HG03045 (cell line): ENCODE measurements at regions not wholly inside any gene's neighbourhood (a gene's known extent, or its start where the extent isn't known, plus 50 kb on each side); places are given as distances from the start of the nearest gene placed in this dataset.
"Not testable (repeated sequence)": the region's sequence is repeated elsewhere in the genome, so short reads cannot be mapped to it uniquely, and the experiment has no call there.

Source experiments
- ATAC-seq: cut with Tn5 transposase; IDR thresholded peaks from one replicate; pipeline ENCODE4 v1.9.1; 2021; ENCODE audit warnings: mild to moderate bottlenecking, moderate library complexity; ENCODE audit not compliant: unreplicated experiment

GRCh38 chr5:63732880-63733279 lies 229.4 kb downstream of the HTR1A start:
- ATAC-seq = not testable (repeated sequence)

- ATAC-seq = no peak
Observed at GRCh38 chr5:63727583-63727982, 234.7 kb downstream of the HTR1A start.

GRCh38 chr5:63726496-63726895 lies 235.7 kb downstream of the HTR1A start:
- ATAC-seq = no peak

- no peak for ATAC-seq
Observed at GRCh38 chr5:63719147-63719546, 243.1 kb downstream of the HTR1A start.

- no peak for ATAC-seq
Observed at GRCh38 chr5:63700241-63700640, 262.0 kb downstream of the HTR1A start.

- no peak for ATAC-seq
Observed at GRCh38 chr5:63697811-63698210, 264.4 kb downstream of the HTR1A start.

GRCh38 chr5:63690546-63690945 lies 271.7 kb downstream of the HTR1A start:
- no peak for ATAC-seq

- ATAC-seq = no peak
Observed at GRCh38 chr5:63687854-63688516, 274.3 kb downstream of the HTR1A start.

GRCh38 chr5:63686938-63687337 lies 275.3 kb downstream of the HTR1A start:
- ATAC-seq = no peak

GRCh38 chr5:63686181-63686580 lies 276.1 kb downstream of the HTR1A start:
- no peak for ATAC-seq

GRCh38 chr5:63685454-63685853 lies 276.8 kb downstream of the HTR1A start:
- ATAC-seq = no peak

- no peak for ATAC-seq
Observed at GRCh38 chr5:63674881-63675280, 287.4 kb downstream of the HTR1A start.

GRCh38 chr5:63655043-63655442 lies 307.2 kb downstream of the HTR1A start:
- ATAC-seq = no peak

GRCh38 chr5:63650581-63650980 lies 311.7 kb downstream of the HTR1A start:
- no peak for ATAC-seq

GRCh38 chr5:63648376-63648775 lies 313.9 kb downstream of the HTR1A start:
- ATAC-seq = no peak

GRCh38 chr5:63629951-63630630 lies 332.2 kb downstream of the HTR1A start:
- no peak for ATAC-seq

GRCh38 chr5:63613442-63613841 lies 348.8 kb downstream of the HTR1A start:
- ATAC-seq = no peak

- no peak for ATAC-seq
Observed at GRCh38 chr5:63603996-63604395, 358.2 kb downstream of the HTR1A start.

GRCh38 chr5:63602971-63603370 lies 359.3 kb downstream of the HTR1A start:
- no peak for ATAC-seq

- ATAC-seq = no peak
Observed at GRCh38 chr5:63596254-63596653, 366.0 kb downstream of the HTR1A start.

- ATAC-seq = no peak
Observed at GRCh38 chr5:63573380-63573779, 388.9 kb downstream of the HTR1A start.

- ATAC-seq = no peak
Observed at GRCh38 chr5:63572740-63573139, 389.5 kb downstream of the HTR1A start.

GRCh38 chr5:63570752-63571151 lies 391.5 kb downstream of the HTR1A start:
- ATAC-seq = no peak
